DND-41 (cell line): ENCODE measurements at regions not wholly inside any gene's neighbourhood (a gene's known extent, or its start where the extent isn't known, plus 50 kb on each side); places are given as distances from the start of the nearest gene placed in this dataset.
"Not testable (repeated sequence)": the region's sequence is repeated elsewhere in the genome, so short reads cannot be mapped to it uniquely, and the experiment has no call there.

ENCODE experiments used
- ATAC-seq: fragments of 200-7000 bp; cut with Tn5 transposase; 3 replicates; pipeline ENCODE4 v1.9.1; 2021; ENCODE audit warnings: low read depth; ENCODE audit not compliant: insufficient read depth
- DNase-seq: peaks from one replicate; pipeline ENCODE4 v3.0.0-alpha.2; 2020
- H2AFZ ChIP-seq: 2 replicates; pipeline ENCODE4 v1.6.0; 2012; ENCODE audit warnings: low read depth, low read length
- H3K27ac ChIP-seq: 2 replicates; pipeline ENCODE4 v1.5.1; 2012; ENCODE audit warnings: low read length, inconsistent platforms
- H3K27me3 ChIP-seq: fragments of 200-600 bp; sonication (generic); 2 replicates; pipeline ENCODE4 v1.6.0; 2012; ENCODE audit warnings: low read length, mild to moderate bottlenecking, inconsistent platforms; ENCODE audit not compliant: insufficient read depth, poor library complexity
- H3K36me3 ChIP-seq: 2 replicates; pipeline ENCODE4 v1.5.1; 2012; ENCODE audit warnings: low read length, inconsistent platforms; ENCODE audit not compliant: insufficient read depth
- H3K4me1 ChIP-seq: 2 replicates; pipeline ENCODE4 v1.5.1; 2012; ENCODE audit warnings: mild to moderate bottlenecking, low read length; ENCODE audit not compliant: insufficient read depth
- H3K4me2 ChIP-seq: 2 replicates; pipeline ENCODE4 v1.6.0; 2012; ENCODE audit warnings: mild to moderate bottlenecking, moderate library complexity, low read length, inconsistent platforms; ENCODE audit not compliant: insufficient read depth
- H3K4me3 ChIP-seq, 2 experiments: fragments of 200-600 bp in 1 of 2; shearing (Covaris generic) in 1 of 2; 2 replicates each; pipeline ENCODE4 v1.5.1; 2012 to 2016; ENCODE audit warnings: inconsistent platforms in 2 of 2, low read length in 2 of 2, mild to moderate bottlenecking in 2 of 2, low read depth in 1 of 2, moderate library complexity in 1 of 2
- H3K79me2 ChIP-seq: 2 replicates; pipeline ENCODE4 v1.6.0; 2012; ENCODE audit warnings: low read length, inconsistent platforms; ENCODE audit not compliant: insufficient read depth
- H3K9ac ChIP-seq: 2 replicates; pipeline ENCODE4 v1.6.0; 2012; ENCODE audit warnings: low read depth, mild to moderate bottlenecking, inconsistent platforms, low read length, moderate library complexity
- H3K9me3 ChIP-seq: 2 replicates; pipeline ENCODE4 v1.5.1; 2012; ENCODE audit warnings: low read length, moderate library complexity, mild to moderate bottlenecking, inconsistent platforms; ENCODE audit not compliant: insufficient read depth, severe bottlenecking
- H4K20me1 ChIP-seq: 2 replicates; pipeline ENCODE4 v1.6.0; 2012; ENCODE audit warnings: low read length; ENCODE audit not compliant: insufficient read depth
- EZH2 ChIP-seq: IDR thresholded peaks from 3 replicates; pipeline ENCODE4 v1.6.1; 2012; ENCODE audit warnings: borderline replicate concordance, low read depth, mild to moderate bottlenecking, moderate library complexity, low read length, inconsistent platforms; ENCODE audit not compliant: severe bottlenecking
- TF ChIP-seq, protein P1 (sequence below): IDR thresholded peaks from 2 replicates; pipeline ENCODE4 v1.5.1; 2012; ENCODE audit warnings: borderline replicate concordance, low read length, moderate library complexity, mild to moderate bottlenecking; ENCODE audit not compliant: poor library complexity, severe bottlenecking; ENCODE audit errors: extremely low read depth

DNA sequence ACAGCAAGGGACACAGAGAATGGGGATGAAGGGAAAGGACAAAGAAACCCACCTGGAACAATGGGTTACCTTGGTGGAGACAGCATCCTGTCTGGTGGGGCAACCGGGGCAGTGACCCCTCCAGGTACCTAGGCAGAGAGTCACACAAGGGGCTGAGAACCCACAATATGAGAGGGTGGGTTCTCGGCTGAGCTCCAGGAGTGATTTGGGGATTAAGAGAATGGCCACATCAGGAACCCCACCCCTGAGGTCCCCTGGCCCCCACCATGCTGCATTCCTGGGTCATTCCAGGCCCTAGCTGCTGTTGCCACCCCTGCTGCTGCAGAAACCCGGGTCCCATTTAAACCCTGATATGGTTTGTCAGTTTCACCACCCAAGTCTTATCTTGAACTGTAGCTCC lies 172.3 kb downstream of the RTP5 start:
- peaks cover 2% of the 10 kb centered on the region for H3K27me3 ChIP-seq
- DNase-seq (no peak), ATAC-seq (no peak)
- no peak overlapping the region for H3K27ac ChIP-seq
- no peak overlapping the region for H2AFZ ChIP-seq
- no peaks in the 10 kb centered on the region for H3K79me2 ChIP-seq
- no peaks in the 10 kb centered on the region for H3K4me1 ChIP-seq
- no peak overlapping the region for H3K4me2 ChIP-seq
- no peak overlapping the region for H3K4me3 ChIP-seq
- TF ChIP-seq EZH2: no peak
- TF ChIP-seq, protein P1, sequence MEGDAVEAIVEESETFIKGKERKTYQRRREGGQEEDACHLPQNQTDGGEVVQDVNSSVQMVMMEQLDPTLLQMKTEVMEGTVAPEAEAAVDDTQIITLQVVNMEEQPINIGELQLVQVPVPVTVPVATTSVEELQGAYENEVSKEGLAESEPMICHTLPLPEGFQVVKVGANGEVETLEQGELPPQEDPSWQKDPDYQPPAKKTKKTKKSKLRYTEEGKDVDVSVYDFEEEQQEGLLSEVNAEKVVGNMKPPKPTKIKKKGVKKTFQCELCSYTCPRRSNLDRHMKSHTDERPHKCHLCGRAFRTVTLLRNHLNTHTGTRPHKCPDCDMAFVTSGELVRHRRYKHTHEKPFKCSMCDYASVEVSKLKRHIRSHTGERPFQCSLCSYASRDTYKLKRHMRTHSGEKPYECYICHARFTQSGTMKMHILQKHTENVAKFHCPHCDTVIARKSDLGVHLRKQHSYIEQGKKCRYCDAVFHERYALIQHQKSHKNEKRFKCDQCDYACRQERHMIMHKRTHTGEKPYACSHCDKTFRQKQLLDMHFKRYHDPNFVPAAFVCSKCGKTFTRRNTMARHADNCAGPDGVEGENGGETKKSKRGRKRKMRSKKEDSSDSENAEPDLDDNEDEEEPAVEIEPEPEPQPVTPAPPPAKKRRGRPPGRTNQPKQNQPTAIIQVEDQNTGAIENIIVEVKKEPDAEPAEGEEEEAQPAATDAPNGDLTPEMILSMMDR: no peak
- no peaks in the 10 kb centered on the region for H3K36me3 ChIP-seq
- H3K9me3 ChIP-seq: no peaks in the 10 kb centered on the region
- H3K9ac ChIP-seq: no peak overlapping the region
- peaks cover 15% of the 10 kb centered on the region; the same call in 1 of the 2 replicates for H4K20me1 ChIP-seq

DNA sequence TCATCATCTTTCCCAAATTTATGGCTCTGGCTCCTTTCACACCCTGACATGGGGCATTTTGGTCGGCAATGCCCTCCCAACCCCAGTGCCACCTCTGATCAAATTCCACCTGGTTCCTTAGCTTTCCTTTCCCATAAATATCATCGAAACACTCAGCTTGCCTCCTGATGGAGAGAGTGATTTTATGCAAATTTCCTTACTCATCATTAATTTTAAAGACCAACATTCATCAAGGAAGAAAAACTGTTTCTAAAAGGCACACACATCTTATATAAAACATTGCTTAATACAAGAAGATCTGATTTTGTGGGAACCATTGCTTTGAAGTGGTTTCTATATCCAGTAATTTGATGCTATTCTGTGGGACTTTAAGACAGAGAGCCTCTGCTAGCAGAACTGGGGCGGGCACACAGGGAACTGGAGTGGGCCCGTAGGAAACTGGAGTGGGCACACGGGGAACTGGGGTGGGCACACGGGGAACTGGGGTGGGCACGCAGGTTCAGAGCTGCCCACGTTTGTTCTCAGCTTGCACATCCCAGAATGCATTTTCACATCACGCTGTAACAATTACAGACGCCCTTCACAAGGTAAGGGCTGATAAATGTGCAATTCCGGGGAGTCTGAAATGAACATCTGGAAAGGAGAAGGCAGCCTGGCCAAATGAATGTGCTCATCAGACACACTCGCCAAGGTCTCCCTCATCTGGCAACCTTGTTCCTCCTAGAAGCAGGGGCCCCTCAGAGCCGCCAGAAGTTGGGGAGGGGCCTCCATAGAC lies 174.2 kb downstream of the RTP5 start:
- no peak overlapping the region for H3K9ac ChIP-seq
- no peaks in the 10 kb centered on the region for H3K9me3 ChIP-seq
- no peak overlapping the region for H2AFZ ChIP-seq
- no peak overlapping the region for H3K4me2 ChIP-seq
- no peak overlapping the region for H3K4me3 ChIP-seq
- no peak for TF ChIP-seq EZH2
- TF ChIP-seq, protein P1: no peak
- H3K4me1 ChIP-seq: no peaks in the 10 kb centered on the region
- H4K20me1 ChIP-seq: peaks cover 10% of the 10 kb centered on the region; the same call in 1 of the 2 replicates
- H3K27me3 ChIP-seq: no peaks in the 10 kb centered on the region
- DNase-seq (no peak), ATAC-seq (no peak)
- H3K36me3 ChIP-seq: no peaks in the 10 kb centered on the region
- no peak overlapping the region for H3K27ac ChIP-seq
- H3K79me2 ChIP-seq: no peaks in the 10 kb centered on the region

DNA sequence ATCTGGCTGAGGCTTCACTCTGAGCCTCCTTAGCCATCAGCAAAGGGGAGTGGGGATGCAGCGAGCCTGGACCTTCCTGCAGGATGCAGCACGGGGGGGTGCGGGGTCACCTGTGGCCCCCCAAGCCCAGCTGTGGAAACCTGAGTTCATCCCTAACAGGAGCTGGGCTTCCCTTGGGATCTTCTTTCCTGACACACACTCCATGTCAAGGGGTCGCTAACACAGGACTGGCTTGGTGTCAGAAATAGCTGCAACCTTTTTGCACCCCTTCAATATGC lies 174.7 kb downstream of the RTP5 start:
- no peak for ATAC-seq
- Histone ChIP-seq H3K9me3 (no peaks in the 10 kb centered on the region), H3K4me2 (no peak overlapping the region), H3K4me3 (no peak overlapping the region), H3K9ac (no peak overlapping the region), H3K79me2 (no peaks in the 10 kb centered on the region), H4K20me1 (peaks cover 8% of the 10 kb centered on the region; the same call in 1 of the 2 replicates), H2AFZ (no peak overlapping the region), H3K36me3 (no peaks in the 10 kb centered on the region), H3K4me1 (no peaks in the 10 kb centered on the region), H3K27ac (no peak overlapping the region), H3K27me3 (no peaks in the 10 kb centered on the region)
- TF ChIP-seq EZH2: no peak
- TF ChIP-seq, protein P1: no peak
- DNase-seq: no peak

DNA sequence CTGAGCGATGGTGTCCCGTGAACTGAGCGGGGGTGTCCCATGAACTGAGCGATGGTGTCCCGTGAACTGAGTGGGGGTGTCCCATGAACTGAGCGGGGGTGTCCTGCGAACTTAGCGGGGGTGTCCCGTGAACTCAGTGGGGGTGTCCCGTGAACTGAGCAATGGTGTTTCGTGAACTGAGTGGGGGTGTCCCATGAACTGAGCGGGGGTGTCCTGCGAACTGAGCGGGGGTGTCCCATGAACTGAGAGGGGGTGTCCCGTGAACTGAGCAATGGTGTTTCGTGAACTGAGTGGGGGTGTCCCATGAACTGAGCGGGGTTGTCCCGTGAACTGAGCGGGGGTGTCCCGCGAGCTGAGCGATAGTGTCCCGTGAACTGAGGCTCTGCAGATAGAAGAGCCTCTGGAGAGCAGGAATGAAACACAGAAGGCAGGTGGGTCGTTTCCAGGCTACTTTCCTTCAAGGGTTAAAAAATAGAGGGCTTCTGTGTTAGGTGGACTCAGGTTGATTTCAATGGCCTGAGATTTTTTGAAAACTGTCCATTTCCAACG lies 176.1 kb downstream of the RTP5 start:
- not testable (repeated sequence) for H3K27me3 ChIP-seq, H3K4me3 ChIP-seq, H4K20me1 ChIP-seq, H3K27ac ChIP-seq, H3K4me2 ChIP-seq, H3K4me1 ChIP-seq, DNase-seq, H3K36me3 ChIP-seq, H3K9me3 ChIP-seq, H3K79me2 ChIP-seq, H2AFZ ChIP-seq, H3K9ac ChIP-seq, ATAC-seq
